Lung (tissue), 11 donors: ENCODE measurements at regions not wholly inside any gene's neighbourhood (a gene's known extent, or its start where the extent isn't known, plus 50 kb on each side); places are given as distances from the start of the nearest gene placed in this dataset.

Source experiments
- ATAC-seq: fragments of 200-7000 bp; cut with Tn5 transposase; one replicate; pipeline ENCODE4 v1.9.1; 2020; ENCODE audit warnings: moderate number of reproducible peaks; ENCODE audit not compliant: insufficient read depth, low FRiP score
- DNase-seq, 3 donors: peaks; one replicate each; pipeline ENCODE4 v3.0.0-alpha.2; 2013 to 2017
- H3K27ac ChIP-seq, 2 donors: one replicate each; pipeline ENCODE4 v1.5.1; 2013; ENCODE audit warnings: mild to moderate bottlenecking in 2 of 2, moderate library complexity in 2 of 2, control low read depth in 1 of 2, inconsistent platforms in 1 of 2, low read depth in 1 of 2, low read length in 1 of 2
- H3K27me3 ChIP-seq, 3 donors: one replicate each; pipeline ENCODE4 v1.5.1; 2013; ENCODE audit warnings: low read length in 2 of 3; ENCODE audit not compliant: control insufficient read depth in 3 of 3, insufficient read depth in 3 of 3
- H3K36me3 ChIP-seq, 4 donors: one replicate each; pipeline ENCODE4 v1.5.1; 2013; ENCODE audit warnings: low read length in 4 of 4, mild to moderate bottlenecking in 1 of 4, moderate library complexity in 1 of 4; ENCODE audit not compliant: control insufficient read depth in 4 of 4, insufficient read depth in 4 of 4
- H3K4me1 ChIP-seq, 5 donors: one replicate each; pipeline ENCODE4 v1.5.1; 2013; ENCODE audit warnings: low read length in 5 of 5, mild to moderate bottlenecking in 2 of 5, moderate library complexity in 1 of 5; ENCODE audit not compliant: control insufficient read depth in 5 of 5, insufficient read depth in 5 of 5
- H3K4me3 ChIP-seq: one replicate; pipeline ENCODE4 v1.5.1; 2013; ENCODE audit warnings: mild to moderate bottlenecking, control low read depth, moderate library complexity
- H3K9ac ChIP-seq, 2 donors: one replicate each; pipeline ENCODE4 v1.5.1; 2013; ENCODE audit warnings: low read length in 2 of 2, control low read depth in 1 of 2; ENCODE audit not compliant: insufficient read depth in 1 of 2
- H3K9me3 ChIP-seq, 4 donors: one replicate each; pipeline ENCODE4 v1.5.1; 2013; ENCODE audit warnings: low read length in 3 of 4, mild to moderate bottlenecking in 1 of 4, moderate library complexity in 1 of 4; ENCODE audit not compliant: control insufficient read depth in 4 of 4, insufficient read depth in 3 of 4
- CTCF ChIP-seq: IDR thresholded peaks from 2 replicates; pipeline ENCODE4 v1.5.1; 2012; ENCODE audit warnings: mild to moderate bottlenecking; ENCODE audit errors: control extremely low read depth, extremely low read depth
- WGBS, 2 donors: extraction: QIAGEN DNeasy Blood & Tissue Kit; methylation state at CpG; one replicate each; pipeline ENCODE4 v1.1.7; 2013; 5-methylcytosine and 5-hydroxymethylcytosine counted together
- donor health status: control.
- donor health status: control.
- donor health status: Bipolar disorder and iron deficiency.
- donor health status: healthy.
- donor health status: DM: yes; HTN: yes; CAD: no.

GRCh38 chr15:62909257-62909656, 133.3 kb upstream of the TPM1 start:
- Histone ChIP-seq H3K27ac (no peak overlapping the region), H3K4me1 (peaks cover 0 to 20% (median 0%) of the 10 kb centered on the region in 5 donors), H3K36me3 (no peaks in the 10 kb centered on the region), H3K9me3 (peaks cover 0 to 3% (median 0%) of the 10 kb centered on the region in 4 donors), H3K9ac (no peak overlapping the region), H3K4me3 (no peak overlapping the region), H3K27me3 (no peaks in the 10 kb centered on the region)
- ATAC-seq (no peak), DNase-seq (no peak)
- 89 to 98% methylated on average over 3 of the region's 3 CpGs for WGBS, 2 donors
- no peak for TF ChIP-seq CTCF

GRCh38 chr15:62912282-62912681, 130.3 kb upstream of the TPM1 start:
- ATAC-seq (no peak), DNase-seq (no peak)
- H3K36me3 ChIP-seq, result no peaks in the 10 kb centered on the region
- H3K9ac ChIP-seq, result no peak overlapping the region
- no peak for TF ChIP-seq CTCF
- peaks cover 0 to 3% (median 0%) of the 10 kb centered on the region in 4 donors for H3K9me3 ChIP-seq
- WGBS, 2 donors, result 68 to 87% methylated on average over 3 of the region's 3 CpGs
- H3K4me1 ChIP-seq, result peaks cover 0 to 24% (median 0%) of the 10 kb centered on the region in 5 donors
- H3K27me3 ChIP-seq, result no peaks in the 10 kb centered on the region
- H3K27ac ChIP-seq, result no peak overlapping the region
- no peak overlapping the region for H3K4me3 ChIP-seq

- ATAC-seq (no peak), DNase-seq (no peak)
- Histone ChIP-seq H3K36me3 (no peaks in the 10 kb centered on the region), H3K27me3 (no peaks in the 10 kb centered on the region), H3K9me3 (peaks cover 0 to 3% (median 0%) of the 10 kb centered on the region in 4 donors), H3K27ac (no peak overlapping the region), H3K4me1 (peaks cover 0 to 24% (median 0%) of the 10 kb centered on the region in 5 donors), H3K9ac (no peak overlapping the region), H3K4me3 (no peak overlapping the region)
- 74 to 84% methylated on average over 5 of the region's 5 CpGs for WGBS, 2 donors
- TF ChIP-seq CTCF, result no peak
Measured at GRCh38 chr15:62912808-62913207, 129.7 kb upstream of the TPM1 start.

- Histone ChIP-seq H3K9me3 (peaks cover 0 to 3% (median 0%) of the 10 kb centered on the region in 4 donors), H3K4me1 (peaks cover 0 to 24% (median 0%) of the 10 kb centered on the region in 5 donors), H3K36me3 (no peaks in the 10 kb centered on the region), H3K27me3 (no peaks in the 10 kb centered on the region), H3K27ac (no peak overlapping the region), H3K9ac (no peak overlapping the region), H3K4me3 (no peak overlapping the region)
- no peak for ATAC-seq
- no peak for TF ChIP-seq CTCF
- DNase-seq, result no peak
- WGBS, 2 donors, result 54 to 67% methylated on average over 1 of the region's 1 CpG
Measured at GRCh38 chr15:62913246-62913645, 129.3 kb upstream of the TPM1 start.
